Osteocyte (in vitro differentiated cells): ENCODE measurements at regions not wholly inside any gene's neighbourhood (a gene's known extent, or its start where the extent isn't known, plus 50 kb on each side); places are given as distances from the start of the nearest gene placed in this dataset.
"Not testable (repeated sequence)": the region's sequence is repeated elsewhere in the genome, so short reads cannot be mapped to it uniquely, and the experiment has no call there.

Source experiments
- DNase-seq: peaks from one replicate; pipeline ENCODE4 v3.0.0; 2021; ENCODE audit warnings: mixed read lengths; ENCODE audit not compliant: unreplicated experiment; ENCODE audit errors: extremely low spot score
- H3K27ac Mint-ChIP-seq: one replicate; pipeline ENCODE4 v1.8.0; 2021; ENCODE audit warnings: mild to moderate bottlenecking, mixed read lengths; ENCODE audit not compliant: unreplicated experiment
- H3K27me3 Mint-ChIP-seq: one replicate; pipeline ENCODE4 v1.8.0; 2021; ENCODE audit warnings: mixed read lengths; ENCODE audit not compliant: unreplicated experiment
- H3K36me3 Mint-ChIP-seq: one replicate; pipeline ENCODE4 v1.8.0; 2021; ENCODE audit warnings: mixed read lengths; ENCODE audit not compliant: unreplicated experiment
- H3K4me1 Mint-ChIP-seq: one replicate; pipeline ENCODE4 v1.8.0; 2021; ENCODE audit warnings: mixed read lengths; ENCODE audit not compliant: unreplicated experiment
- H3K4me3 Mint-ChIP-seq: one replicate; pipeline ENCODE4 v1.8.0; 2021; ENCODE audit warnings: mild to moderate bottlenecking, moderate library complexity, mixed read lengths; ENCODE audit not compliant: unreplicated experiment
- H3K9me3 Mint-ChIP-seq: one replicate; pipeline ENCODE4 v1.8.0; 2021; ENCODE audit warnings: mixed read lengths; ENCODE audit not compliant: unreplicated experiment
- TF ChIP-seq, protein P1 (sequence below): fragments of 200-600 bp; sonication (generic); IDR thresholded peaks from 2 replicates; pipeline ENCODE4 v1.5.0; 2021; ENCODE audit warnings: antibody characterized with exemption, mild to moderate bottlenecking, moderate library complexity

DNA sequence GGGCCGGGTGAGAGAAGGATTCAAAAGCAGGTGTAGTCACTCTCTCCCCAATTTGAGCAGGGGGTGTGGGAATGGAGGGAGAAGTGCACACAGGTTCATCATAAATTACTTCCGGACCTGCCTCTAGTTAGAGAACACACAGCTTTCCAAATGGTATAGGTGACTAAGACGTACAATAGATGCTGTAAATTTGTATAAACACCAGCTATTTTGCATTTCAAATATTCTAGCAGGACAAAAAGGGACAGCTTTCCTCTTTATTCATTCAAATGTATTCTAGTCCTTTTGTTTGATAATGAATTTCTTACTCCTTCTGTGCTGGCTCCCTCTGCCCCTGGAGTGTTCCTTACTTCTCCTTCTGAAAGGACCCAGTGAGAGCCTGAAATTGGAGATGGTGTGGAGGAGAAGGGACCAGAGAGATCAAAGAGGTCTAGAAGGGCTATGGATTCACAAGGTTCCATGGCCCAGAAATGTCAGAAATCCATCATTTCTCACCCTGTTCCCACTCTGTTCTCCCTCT is 53.2 kb upstream of the SH3BP4 start:
- Mint-ChIP-seq H3K9me3 (no peaks in the 10 kb centered on the region), H3K36me3 (no peaks in the 10 kb centered on the region), H3K4me1 (no peaks in the 10 kb centered on the region), H3K27me3 (no peaks in the 10 kb centered on the region), H3K27ac (no peak overlapping the region), H3K4me3 (no peak overlapping the region)
- TF ChIP-seq, protein P1, sequence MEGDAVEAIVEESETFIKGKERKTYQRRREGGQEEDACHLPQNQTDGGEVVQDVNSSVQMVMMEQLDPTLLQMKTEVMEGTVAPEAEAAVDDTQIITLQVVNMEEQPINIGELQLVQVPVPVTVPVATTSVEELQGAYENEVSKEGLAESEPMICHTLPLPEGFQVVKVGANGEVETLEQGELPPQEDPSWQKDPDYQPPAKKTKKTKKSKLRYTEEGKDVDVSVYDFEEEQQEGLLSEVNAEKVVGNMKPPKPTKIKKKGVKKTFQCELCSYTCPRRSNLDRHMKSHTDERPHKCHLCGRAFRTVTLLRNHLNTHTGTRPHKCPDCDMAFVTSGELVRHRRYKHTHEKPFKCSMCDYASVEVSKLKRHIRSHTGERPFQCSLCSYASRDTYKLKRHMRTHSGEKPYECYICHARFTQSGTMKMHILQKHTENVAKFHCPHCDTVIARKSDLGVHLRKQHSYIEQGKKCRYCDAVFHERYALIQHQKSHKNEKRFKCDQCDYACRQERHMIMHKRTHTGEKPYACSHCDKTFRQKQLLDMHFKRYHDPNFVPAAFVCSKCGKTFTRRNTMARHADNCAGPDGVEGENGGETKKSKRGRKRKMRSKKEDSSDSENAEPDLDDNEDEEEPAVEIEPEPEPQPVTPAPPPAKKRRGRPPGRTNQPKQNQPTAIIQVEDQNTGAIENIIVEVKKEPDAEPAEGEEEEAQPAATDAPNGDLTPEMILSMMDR = no peak
- no peak for DNase-seq

DNA sequence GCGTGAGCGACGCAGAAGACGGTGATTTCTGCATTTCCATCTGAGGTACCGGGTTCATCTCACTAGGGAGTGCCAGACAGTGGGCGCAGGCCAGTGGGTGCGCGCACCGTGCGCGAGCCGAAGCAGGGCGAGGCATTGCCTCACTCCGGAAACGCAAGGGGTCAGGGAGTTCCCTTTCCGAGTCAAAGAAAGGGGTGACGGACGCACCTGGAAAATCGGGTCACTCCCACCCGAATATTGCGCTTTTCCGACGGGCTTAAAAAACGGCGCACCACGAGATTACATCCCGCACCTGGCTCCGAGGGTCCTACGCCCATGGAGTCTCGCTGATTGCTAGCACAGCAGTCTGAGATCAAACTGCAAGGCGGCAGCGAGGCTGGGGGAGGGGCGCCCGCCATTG is 63.4 kb upstream of the SH3BP4 start:
- H3K27ac Mint-ChIP-seq, H3K27me3 Mint-ChIP-seq: not testable (repeated sequence)
- peak overlapping the region; percentile 64 for H3K4me3 Mint-ChIP-seq

DNA sequence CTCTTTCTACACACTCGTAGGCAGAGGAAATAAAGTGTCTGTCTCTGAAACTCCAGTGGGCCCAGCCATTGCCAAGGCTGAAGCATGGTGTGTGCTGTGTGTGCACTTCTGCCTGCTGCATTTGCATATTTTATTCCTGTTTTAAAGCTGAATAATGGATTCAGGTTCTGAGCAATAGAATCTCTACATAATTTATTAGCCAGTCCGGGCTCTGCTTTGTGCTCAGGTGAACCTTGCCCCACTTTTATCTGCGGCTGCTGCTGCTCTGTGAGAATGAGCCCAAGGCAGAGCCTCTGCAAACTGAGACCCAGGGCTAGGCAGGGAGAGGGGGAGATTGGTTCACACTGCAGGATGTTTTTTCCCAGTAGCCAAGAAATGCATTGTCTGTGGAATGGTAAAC is 64.6 kb upstream of the SH3BP4 start:
- TF ChIP-seq, protein P1 = no peak
- peaks cover 3% of the 10 kb centered on the region for H3K36me3 Mint-ChIP-seq
- no peak overlapping the region for H3K27ac Mint-ChIP-seq
- DNase-seq = no peak
- no peaks in the 10 kb centered on the region for H3K9me3 Mint-ChIP-seq
- H3K4me3 Mint-ChIP-seq = no peak overlapping the region
- no peaks in the 10 kb centered on the region for H3K27me3 Mint-ChIP-seq
- H3K4me1 Mint-ChIP-seq = peaks cover 3% of the 10 kb centered on the region

More for the DNA sequence above, 63.4 kb upstream of the SH3BP4 start:
- peak; percentile 30 for DNase-seq
- H3K9me3 Mint-ChIP-seq, H3K36me3 Mint-ChIP-seq, H3K4me1 Mint-ChIP-seq: not testable (repeated sequence)

DNA sequence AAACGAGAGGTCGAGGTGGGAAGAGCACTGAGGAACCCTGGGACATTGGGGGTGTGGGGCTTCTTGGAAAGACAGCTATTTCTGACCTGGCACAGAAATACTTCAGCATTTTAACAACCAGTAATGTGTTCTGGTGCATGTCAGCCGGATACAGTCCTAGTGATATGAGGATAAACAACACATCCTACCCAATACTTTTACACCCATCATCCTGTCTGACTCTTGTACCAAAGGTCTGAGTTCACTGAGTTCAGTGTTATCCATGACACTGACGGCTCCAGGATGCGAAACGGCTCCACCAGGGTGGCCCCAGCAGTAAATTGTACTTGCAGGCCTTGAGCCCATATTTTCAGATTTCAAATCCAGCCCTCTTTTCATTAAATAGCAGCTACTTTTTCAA is 65.9 kb upstream of the SH3BP4 start:
- no peak overlapping the region for H3K27ac Mint-ChIP-seq
- peaks cover 15% of the 10 kb centered on the region for H3K4me1 Mint-ChIP-seq
- H3K4me3 Mint-ChIP-seq = no peak overlapping the region
- H3K36me3 Mint-ChIP-seq = peaks cover 3% of the 10 kb centered on the region
- TF ChIP-seq, protein P1 = no peak
- DNase-seq = no peak
- no peaks in the 10 kb centered on the region for H3K9me3 Mint-ChIP-seq
- H3K27me3 Mint-ChIP-seq = no peaks in the 10 kb centered on the region

DNA sequence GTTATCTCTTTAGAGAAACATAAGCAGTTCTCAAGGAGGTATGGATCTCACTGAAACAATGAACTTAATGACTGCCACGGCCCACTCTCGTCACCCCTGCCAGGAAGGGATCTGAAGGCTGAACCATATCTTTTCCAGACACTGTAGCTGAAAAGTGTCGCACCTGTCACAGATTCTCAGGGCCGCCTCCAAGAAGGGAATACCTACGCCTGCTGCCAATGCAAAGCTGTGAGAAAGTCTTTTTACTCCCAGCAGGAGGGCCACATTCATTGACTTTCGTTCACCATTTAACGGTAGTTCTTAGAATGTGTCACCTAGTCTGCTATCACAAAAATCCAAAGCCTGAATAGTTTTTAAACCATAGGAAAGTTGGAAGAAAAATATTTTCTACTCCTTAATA is 66.7 kb upstream of the SH3BP4 start:
- DNase-seq = no peak
- Mint-ChIP-seq H3K4me3 (no peak overlapping the region), H3K27me3 (no peaks in the 10 kb centered on the region), H3K4me1 (peaks cover 20% of the 10 kb centered on the region), H3K27ac (no peak overlapping the region), H3K9me3 (no peaks in the 10 kb centered on the region), H3K36me3 (peaks cover 3% of the 10 kb centered on the region)
- TF ChIP-seq, protein P1 = no peak

DNA sequence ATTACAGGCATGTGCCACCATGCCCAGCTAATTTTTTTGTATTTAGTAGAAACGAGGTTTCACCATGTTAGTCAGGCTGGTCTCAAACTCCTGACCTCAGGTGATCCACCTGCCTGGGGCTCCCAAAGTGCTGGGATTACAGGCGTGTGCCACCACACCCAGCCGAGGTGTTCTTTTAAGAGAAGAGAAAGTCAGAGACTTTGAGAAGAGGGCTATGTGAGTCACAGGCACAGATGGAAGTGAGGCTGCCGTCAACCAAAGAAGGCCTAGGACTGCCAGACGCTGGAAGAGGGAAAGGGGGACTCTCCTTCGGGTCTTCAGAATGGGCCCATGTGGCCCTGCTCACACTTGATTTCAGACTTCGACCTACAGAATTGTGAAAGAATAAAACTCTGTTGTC is 67.2 kb upstream of the SH3BP4 start:
- Mint-ChIP-seq H3K4me1 (peaks cover 20% of the 10 kb centered on the region), H3K27me3 (no peaks in the 10 kb centered on the region), H3K36me3 (peaks cover 3% of the 10 kb centered on the region), H3K9me3 (no peaks in the 10 kb centered on the region), H3K27ac (no peak overlapping the region), H3K4me3 (no peak overlapping the region)
- DNase-seq = no peak
- TF ChIP-seq, protein P1 = no peak
